MCF 10A (cell line): ENCODE measurements at regions not wholly inside any gene's neighbourhood (a gene's known extent, or its start where the extent isn't known, plus 50 kb on each side); places are given as distances from the start of the nearest gene placed in this dataset.

Source experiments
- BruUV-seq: library from RNA; stranded (reverse); fragments of 400-500 nt; replicated peaks from 2 replicates; lab custom pipeline; 2021; lab: Mats Ljungman, UMichigan
- CTCF ChIA-PET: fragments of 300-600 bp; sonication (Branson Sonifier 250); formaldehyde crosslinking; extraction: SDS; loops from one replicate; lab custom pipeline; 2021; ENCODE audit warnings: antibody characterized with exemption, inconsistent platforms; lab: Yijun Ruan, JAX
- POLR2A ChIA-PET: fragments of 300-600, 350-650 bp; sonication (Branson Sonifier 250); formaldehyde crosslinking; extraction: SDS; loops from one replicate; lab custom pipeline; 2020; ENCODE audit warnings: antibody characterized with exemption, inconsistent platforms; lab: Yijun Ruan, JAX
- DNase-seq: peaks from one replicate; pipeline ENCODE4 v3.0.0-alpha.2; 2018; ENCODE audit not compliant: unreplicated experiment
- H3K27ac Mint-ChIP-seq: one replicate; pipeline ENCODE4 v1.8.0; 2022; ENCODE audit warnings: mild to moderate bottlenecking, low read depth, mixed read lengths; ENCODE audit not compliant: unreplicated experiment
- H3K27me3 Mint-ChIP-seq: one replicate; pipeline ENCODE4 v1.8.0; 2022; ENCODE audit warnings: mixed read lengths; ENCODE audit not compliant: insufficient read depth, unreplicated experiment
- H3K36me3 Mint-ChIP-seq: one replicate; pipeline ENCODE4 v1.8.0; 2022; ENCODE audit warnings: mild to moderate bottlenecking, moderate library complexity, mixed read lengths; ENCODE audit not compliant: insufficient read depth, unreplicated experiment
- H3K4me1 Mint-ChIP-seq: one replicate; pipeline ENCODE4 v1.8.0; 2022; ENCODE audit warnings: mixed read lengths; ENCODE audit not compliant: insufficient read depth, unreplicated experiment
- H3K4me3 Mint-ChIP-seq: one replicate; pipeline ENCODE4 v1.8.0; 2022; ENCODE audit warnings: mild to moderate bottlenecking, moderate library complexity, mixed read lengths; ENCODE audit not compliant: unreplicated experiment
- H3K9me3 Mint-ChIP-seq: one replicate; pipeline ENCODE4 v1.8.0; 2022; ENCODE audit warnings: mixed read lengths; ENCODE audit not compliant: unreplicated experiment
- intact Hi-C: fragments of 100-400 bp; cut with micrococcal nuclease; formaldehyde crosslinking; loops from 2 replicates; pipeline ENCODE4 v1.14.1; 2022
- TF ChIP-seq, protein P1 (sequence below): fragments of 200-600 bp; IDR thresholded peaks from one replicate; pipeline ENCODE4 v1.8.0; 2022; ENCODE audit warnings: antibody characterized with exemption, mild to moderate bottlenecking; ENCODE audit not compliant: unreplicated experiment

DNA sequence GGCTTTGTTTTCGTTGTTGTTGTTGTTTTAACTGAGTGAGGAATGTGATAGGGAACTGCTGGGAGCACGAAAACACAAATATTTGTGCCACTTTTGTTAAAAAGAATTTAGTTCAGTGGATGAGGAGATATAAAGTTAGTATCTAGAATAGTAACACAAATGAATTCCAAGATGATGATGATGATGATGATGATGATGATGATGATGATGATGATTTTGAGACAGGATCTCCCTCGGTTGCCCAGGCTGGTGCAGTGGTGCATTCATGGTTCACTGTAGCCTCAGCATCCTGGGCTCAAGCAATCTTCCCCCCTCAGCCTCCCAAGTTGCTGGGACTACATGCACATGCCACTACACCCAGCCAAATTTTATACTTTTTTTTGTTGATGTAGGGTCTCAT lies 223.7 kb downstream of the DSEL start:
- H3K4me3 Mint-ChIP-seq: no peak overlapping the region
- no peaks in the 10 kb centered on the region for H3K36me3 Mint-ChIP-seq
- POLR2A ChIA-PET: interaction anchor here (0.7 kb wide), 1 partner anchor 8 kb away, joined by 3 read pairs; no protein-coding TSS in a partner anchor
- TF ChIP-seq, protein P1, sequence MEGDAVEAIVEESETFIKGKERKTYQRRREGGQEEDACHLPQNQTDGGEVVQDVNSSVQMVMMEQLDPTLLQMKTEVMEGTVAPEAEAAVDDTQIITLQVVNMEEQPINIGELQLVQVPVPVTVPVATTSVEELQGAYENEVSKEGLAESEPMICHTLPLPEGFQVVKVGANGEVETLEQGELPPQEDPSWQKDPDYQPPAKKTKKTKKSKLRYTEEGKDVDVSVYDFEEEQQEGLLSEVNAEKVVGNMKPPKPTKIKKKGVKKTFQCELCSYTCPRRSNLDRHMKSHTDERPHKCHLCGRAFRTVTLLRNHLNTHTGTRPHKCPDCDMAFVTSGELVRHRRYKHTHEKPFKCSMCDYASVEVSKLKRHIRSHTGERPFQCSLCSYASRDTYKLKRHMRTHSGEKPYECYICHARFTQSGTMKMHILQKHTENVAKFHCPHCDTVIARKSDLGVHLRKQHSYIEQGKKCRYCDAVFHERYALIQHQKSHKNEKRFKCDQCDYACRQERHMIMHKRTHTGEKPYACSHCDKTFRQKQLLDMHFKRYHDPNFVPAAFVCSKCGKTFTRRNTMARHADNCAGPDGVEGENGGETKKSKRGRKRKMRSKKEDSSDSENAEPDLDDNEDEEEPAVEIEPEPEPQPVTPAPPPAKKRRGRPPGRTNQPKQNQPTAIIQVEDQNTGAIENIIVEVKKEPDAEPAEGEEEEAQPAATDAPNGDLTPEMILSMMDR: no peak
- intact Hi-C loops: no loop called here
- H3K27ac Mint-ChIP-seq: peak overlapping the region; percentile 27
- no TSS peak for BruUV-seq
- H3K9me3 Mint-ChIP-seq: peaks cover 12% of the 10 kb centered on the region
- H3K4me1 Mint-ChIP-seq: no peaks in the 10 kb centered on the region
- CTCF ChIA-PET: no interaction called here
- H3K27me3 Mint-ChIP-seq: no peaks in the 10 kb centered on the region
- no peak for DNase-seq

DNA sequence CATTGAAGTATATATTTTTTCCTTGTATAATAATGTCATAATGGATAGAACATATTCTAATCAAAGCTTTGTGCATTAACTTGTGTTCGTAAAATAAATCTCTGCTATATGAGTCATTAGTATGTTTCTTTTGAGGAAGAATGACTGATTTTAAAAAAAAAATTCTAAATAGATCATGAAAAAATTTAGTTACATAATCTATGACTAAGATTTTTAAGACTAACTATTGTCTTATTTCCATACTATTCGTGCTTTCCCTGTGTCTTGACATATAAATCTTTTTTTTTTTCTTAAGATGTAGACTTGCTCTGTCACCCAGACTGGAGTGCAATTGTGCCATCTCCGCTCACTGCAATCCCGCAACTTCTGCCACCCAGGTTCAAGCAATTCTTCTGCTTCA lies 226.1 kb downstream of the DSEL start:
- ChIA-PET CTCF (interaction anchor here (0.6 kb wide), 1 partner anchor 300 kb away, joined by 3 read pairs; no protein-coding TSS in a partner anchor), POLR2A (no interaction called here)
- Mint-ChIP-seq H3K9me3 (peaks cover 12% of the 10 kb centered on the region), H3K27me3 (no peaks in the 10 kb centered on the region), H3K4me1 (no peaks in the 10 kb centered on the region), H3K27ac (no peak overlapping the region), H3K4me3 (no peak overlapping the region), H3K36me3 (no peaks in the 10 kb centered on the region)
- TF ChIP-seq, protein P1: no peak
- no peak for DNase-seq
- no TSS peak for BruUV-seq
- intact Hi-C loops: no loop called here

DNA sequence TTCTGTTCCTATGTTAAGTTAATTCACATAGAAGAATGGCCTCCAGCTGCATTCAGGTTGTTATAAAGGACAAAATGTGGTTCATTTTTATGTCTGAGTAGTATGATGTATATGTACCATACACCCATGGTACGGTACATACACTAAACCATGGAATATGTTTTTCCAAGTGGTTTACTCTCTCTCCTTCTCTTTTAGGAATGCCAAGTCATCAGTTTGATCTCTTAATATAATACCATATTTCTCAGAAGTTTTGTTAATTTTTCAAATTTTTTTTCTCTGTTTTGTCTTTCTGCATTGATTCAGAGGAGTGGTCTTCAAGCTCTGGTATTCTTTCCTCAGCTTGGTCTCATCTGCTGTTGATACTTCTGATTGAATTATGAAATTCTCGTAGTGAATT lies 230.9 kb downstream of the DSEL start:
- no TSS peak for BruUV-seq
- Mint-ChIP-seq H3K27me3 (no peaks in the 10 kb centered on the region), H3K27ac (no peak overlapping the region), H3K36me3 (no peaks in the 10 kb centered on the region), H3K4me3 (no peak overlapping the region), H3K4me1 (no peaks in the 10 kb centered on the region), H3K9me3 (no peaks in the 10 kb centered on the region)
- TF ChIP-seq, protein P1: no peak
- no peak for DNase-seq
- ChIA-PET POLR2A (interaction anchor here (0.7 kb wide), 1 partner anchor 166 kb away, joined by 4 read pairs; no protein-coding TSS in a partner anchor), CTCF (no interaction called here)
- intact Hi-C loops: no loop called here

DNA sequence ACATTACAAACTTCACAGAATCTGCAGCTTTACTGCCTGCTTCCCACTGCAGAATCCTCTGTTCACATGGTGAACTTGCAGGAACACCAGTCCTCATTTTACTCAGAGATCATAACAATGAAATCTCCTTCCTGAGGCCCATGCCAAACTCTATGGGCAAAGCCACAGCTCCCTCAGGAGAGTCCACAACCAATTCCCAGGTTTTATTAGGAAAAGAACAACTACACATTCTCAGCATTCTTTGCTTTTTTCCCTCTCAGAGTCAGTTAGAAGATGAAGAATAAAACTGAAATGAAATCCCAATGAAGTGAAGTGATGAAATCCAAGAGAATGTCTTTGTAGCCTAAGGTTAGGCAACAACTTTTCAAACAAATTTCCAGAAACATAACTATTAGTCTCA lies 233.7 kb downstream of the DSEL start:
- no peak overlapping the region for H3K27ac Mint-ChIP-seq
- no TSS peak for BruUV-seq

More for the DNA sequence above, 233.7 kb downstream of the DSEL start:
- CTCF ChIA-PET: no interaction called here
- intact Hi-C loops: no loop called here
- TF ChIP-seq, protein P1: no peak
- Mint-ChIP-seq H3K27me3 (no peaks in the 10 kb centered on the region), H3K36me3 (no peaks in the 10 kb centered on the region), H3K4me1 (no peaks in the 10 kb centered on the region), H3K9me3 (no peaks in the 10 kb centered on the region), H3K4me3 (no peak overlapping the region)
- POLR2A ChIA-PET: no interaction called here
- DNase-seq: no peak
